ENCODE measurements at regions not wholly inside any gene's neighbourhood (a gene's known extent, or its start where the extent isn't known, plus 50 kb on each side); places are given as distances from the start of the nearest gene placed in this dataset.

DNA sequence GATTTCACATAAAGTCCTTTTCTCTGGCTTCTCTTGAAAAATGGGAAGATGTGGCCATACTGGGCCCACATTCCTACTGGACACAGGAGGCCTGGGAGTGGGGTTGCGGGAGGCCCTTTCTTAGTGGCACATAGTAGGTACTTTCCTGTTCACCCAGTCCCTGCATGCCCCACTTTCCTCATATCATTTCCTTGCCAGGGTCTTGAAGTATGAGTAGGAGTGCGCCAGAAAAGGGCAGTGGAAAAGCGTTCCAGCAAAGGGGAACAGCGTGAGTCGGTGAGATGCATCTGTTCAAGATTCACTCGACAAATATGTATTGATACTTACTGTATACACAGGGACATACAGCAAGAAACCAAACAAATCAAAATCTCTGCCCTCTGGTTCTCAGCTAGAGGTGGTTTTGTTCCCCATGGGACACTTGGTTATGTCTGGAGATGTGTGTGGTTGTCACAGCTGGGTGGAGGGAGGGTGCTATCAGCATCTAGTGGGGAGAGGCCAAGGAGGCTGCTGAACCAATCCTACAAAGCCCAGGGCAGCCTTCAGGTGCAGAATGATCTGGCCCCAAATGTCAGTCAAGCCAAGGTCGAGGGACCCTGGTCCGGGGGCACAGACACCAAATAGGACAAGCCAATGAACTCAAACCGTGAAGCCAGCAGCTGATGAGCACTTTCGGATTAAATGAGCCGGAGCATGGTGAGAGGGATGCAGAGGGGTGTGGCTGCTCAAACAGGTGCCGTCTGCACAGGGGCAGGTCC, 151.4 kb downstream of the CEBPB start:
- TF ChIP-seq, protein P1, sequence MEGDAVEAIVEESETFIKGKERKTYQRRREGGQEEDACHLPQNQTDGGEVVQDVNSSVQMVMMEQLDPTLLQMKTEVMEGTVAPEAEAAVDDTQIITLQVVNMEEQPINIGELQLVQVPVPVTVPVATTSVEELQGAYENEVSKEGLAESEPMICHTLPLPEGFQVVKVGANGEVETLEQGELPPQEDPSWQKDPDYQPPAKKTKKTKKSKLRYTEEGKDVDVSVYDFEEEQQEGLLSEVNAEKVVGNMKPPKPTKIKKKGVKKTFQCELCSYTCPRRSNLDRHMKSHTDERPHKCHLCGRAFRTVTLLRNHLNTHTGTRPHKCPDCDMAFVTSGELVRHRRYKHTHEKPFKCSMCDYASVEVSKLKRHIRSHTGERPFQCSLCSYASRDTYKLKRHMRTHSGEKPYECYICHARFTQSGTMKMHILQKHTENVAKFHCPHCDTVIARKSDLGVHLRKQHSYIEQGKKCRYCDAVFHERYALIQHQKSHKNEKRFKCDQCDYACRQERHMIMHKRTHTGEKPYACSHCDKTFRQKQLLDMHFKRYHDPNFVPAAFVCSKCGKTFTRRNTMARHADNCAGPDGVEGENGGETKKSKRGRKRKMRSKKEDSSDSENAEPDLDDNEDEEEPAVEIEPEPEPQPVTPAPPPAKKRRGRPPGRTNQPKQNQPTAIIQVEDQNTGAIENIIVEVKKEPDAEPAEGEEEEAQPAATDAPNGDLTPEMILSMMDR (IDR thresholded peaks at IDR 0.05; ENCODE audit: borderline replicate concordance, extremely low read depth, low read length, poor library complexity, severe bottlenecking), result no peak
- no peak for TF ChIP-seq EZH2 (IDR thresholded peaks at IDR 0.05; ENCODE audit: borderline replicate concordance, low read depth, low read length, severe bottlenecking)

All from DND-41 (cell line).